HEK293T (cell line): ENCODE measurements at regions not wholly inside any gene's neighbourhood (a gene's known extent, or its start where the extent isn't known, plus 50 kb on each side); places are given as distances from the start of the nearest gene placed in this dataset.

Experiments
- CTBP1 ChIP-seq: fragments of 450-650 bp; IDR thresholded peaks from 2 replicates; pipeline ENCODE4 v1.6.1; 2016; ENCODE audit warnings: borderline replicate concordance
- FOXA1 ChIP-seq: fragments of 450-650 bp; IDR thresholded peaks from 2 replicates; pipeline ENCODE4 v1.6.1; 2016; ENCODE audit warnings: mild to moderate bottlenecking
- FOXK2 ChIP-seq: fragments of 450-650 bp; IDR thresholded peaks from 2 replicates; pipeline ENCODE4 v1.6.1; 2016; ENCODE audit warnings: mild to moderate bottlenecking
- HDGF ChIP-seq: fragments of 450-650 bp; IDR thresholded peaks from 2 replicates; pipeline ENCODE4 v1.6.1; 2017; ENCODE audit warnings: antibody characterized with exemption, borderline replicate concordance
- TF ChIP-seq, protein P1 (sequence below): fragments of 450-650 bp; IDR thresholded peaks from 2 replicates; pipeline ENCODE4 v1.6.1; 2016

DNA sequence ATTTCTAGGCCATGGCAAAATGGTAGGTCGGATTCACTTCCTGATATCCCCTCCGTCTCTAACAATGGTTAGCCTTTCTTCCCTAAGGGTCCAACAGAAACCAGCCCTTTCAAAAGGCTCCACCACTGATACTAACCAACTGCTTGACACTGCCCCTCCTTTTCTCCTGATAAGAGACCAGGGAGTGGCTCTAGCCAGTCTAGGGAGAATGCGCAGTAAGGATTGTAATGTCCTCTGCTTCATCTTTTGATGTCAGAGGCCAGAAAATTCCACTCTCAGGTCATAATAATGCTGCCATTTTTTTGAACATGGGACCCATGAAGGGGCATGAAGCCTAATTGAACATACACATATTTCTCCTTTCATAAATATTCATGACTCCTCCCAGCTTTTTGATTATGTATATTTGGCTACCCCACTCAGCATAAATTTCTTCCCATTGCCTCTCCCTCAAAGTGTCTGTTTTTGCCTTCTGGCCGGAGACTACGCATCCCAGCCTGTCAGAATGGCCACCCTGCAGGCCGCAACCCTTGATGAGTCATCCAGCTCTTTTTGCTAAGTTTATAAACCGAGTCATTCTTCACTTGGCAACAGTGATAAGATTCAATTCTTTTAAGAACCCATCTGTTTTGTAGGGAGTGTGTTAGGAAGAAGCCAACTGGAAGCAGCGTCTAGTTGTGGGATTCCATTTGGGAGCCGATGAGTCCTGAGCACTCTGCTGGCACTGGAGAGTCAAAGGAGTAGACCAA, 189.0 kb upstream of the MCTP2 start:
- TF ChIP-seq CTBP1, result no peak
- TF ChIP-seq, protein P1, sequence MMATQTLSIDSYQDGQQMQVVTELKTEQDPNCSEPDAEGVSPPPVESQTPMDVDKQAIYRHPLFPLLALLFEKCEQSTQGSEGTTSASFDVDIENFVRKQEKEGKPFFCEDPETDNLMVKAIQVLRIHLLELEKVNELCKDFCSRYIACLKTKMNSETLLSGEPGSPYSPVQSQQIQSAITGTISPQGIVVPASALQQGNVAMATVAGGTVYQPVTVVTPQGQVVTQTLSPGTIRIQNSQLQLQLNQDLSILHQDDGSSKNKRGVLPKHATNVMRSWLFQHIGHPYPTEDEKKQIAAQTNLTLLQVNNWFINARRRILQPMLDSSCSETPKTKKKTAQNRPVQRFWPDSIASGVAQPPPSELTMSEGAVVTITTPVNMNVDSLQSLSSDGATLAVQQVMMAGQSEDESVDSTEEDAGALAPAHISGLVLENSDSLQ, result no peak
- no peak for TF ChIP-seq FOXK2
- TF ChIP-seq FOXA1, result no peak
- no peak for TF ChIP-seq HDGF
